ENCODE measurements at regions not wholly inside any gene's neighbourhood (a gene's known extent, or its start where the extent isn't known, plus 50 kb on each side); places are given as distances from the start of the nearest gene placed in this dataset.

GRCh38 chr14:89586258-89587135, 169.5 kb upstream of the FOXN3 start:
- DNase-seq (ENCODE audit: low read depth) = no peak
- TF ChIP-seq CTCF (IDR thresholded peaks at IDR 0.05; ENCODE audit: low read depth, low read length, missing control alignments) = no peak
- H3K4me3 ChIP-seq (ENCODE audit: low read depth, low read length) = no peak overlapping the region

GRCh38 chr14:89578156-89578555, 161.1 kb upstream of the FOXN3 start:
- no peak overlapping the region for H3K4me3 ChIP-seq (ENCODE audit: low read depth, low read length)
- no peak for TF ChIP-seq CTCF (IDR thresholded peaks at IDR 0.05; ENCODE audit: low read depth, low read length, missing control alignments)
- DNase-seq (ENCODE audit: low read depth) = no peak

GRCh38 chr14:89576960-89577359, 159.9 kb upstream of the FOXN3 start:
- TF ChIP-seq CTCF (IDR thresholded peaks at IDR 0.05; ENCODE audit: low read depth, low read length, missing control alignments) = no peak
- no peak for DNase-seq (ENCODE audit: low read depth)
- no peak overlapping the region for H3K4me3 ChIP-seq (ENCODE audit: low read depth, low read length)

- TF ChIP-seq CTCF (IDR thresholded peaks at IDR 0.05; ENCODE audit: low read depth, low read length, missing control alignments) = no peak
- no peak overlapping the region for H3K4me3 ChIP-seq (ENCODE audit: low read depth, low read length)
- DNase-seq (ENCODE audit: low read depth) = no peak
Observed at GRCh38 chr14:89576145-89576927, 159.3 kb upstream of the FOXN3 start.

GRCh38 chr14:89575386-89576061, 158.5 kb upstream of the FOXN3 start:
- TF ChIP-seq CTCF (IDR thresholded peaks at IDR 0.05; ENCODE audit: low read depth, low read length, missing control alignments) = no peak
- H3K4me3 ChIP-seq (ENCODE audit: low read depth, low read length) = no peak overlapping the region
- no peak for DNase-seq (ENCODE audit: low read depth)

- H3K4me3 ChIP-seq (ENCODE audit: low read depth, low read length) = no peak overlapping the region
- no peak for TF ChIP-seq CTCF (IDR thresholded peaks at IDR 0.05; ENCODE audit: low read depth, low read length, missing control alignments)
- DNase-seq (ENCODE audit: low read depth) = no peak
Observed at GRCh38 chr14:89574420-89574819, 157.4 kb upstream of the FOXN3 start.

Measured in GM12864 (cell line).